ENCODE measurements at regions not wholly inside any gene's neighbourhood (a gene's known extent, or its start where the extent isn't known, plus 50 kb on each side); places are given as distances from the start of the nearest gene placed in this dataset.

GRCh38 chr13:107866032-107866940, 349.1 kb downstream of the LIG4 start:
- peak overlapping the region; percentile 37 for H3K4me3 ChIP-seq
- in situ Hi-C loops (cut with MboI; ENCODE audit: low sequenced_read_pairs), result no loop called here
- peak in 1 of 2 experiments; percentile 51 for DNase-seq (ENCODE audit: low spot score in 2 of 2)

GRCh38 chr13:107865643-107866031, 349.7 kb downstream of the LIG4 start:
- no peaks in the 10 kb centered on the region for H3K4me1 ChIP-seq
- H3K4me3 ChIP-seq, result peak overlapping the region; percentile 37
- DNase-seq (ENCODE audit: low spot score in 2 of 2), result no peak
- no peaks in the 10 kb centered on the region for H3K36me3 ChIP-seq (replicated peaks)
- in situ Hi-C loops (cut with MboI; ENCODE audit: low sequenced_read_pairs), result no loop called here
- H3K27me3 ChIP-seq (ENCODE audit: low read depth), result peaks cover 30% of the 10 kb centered on the region
- no peaks in the 10 kb centered on the region for H3K9me3 ChIP-seq

More at GRCh38 chr13:107866032-107866940, 349.1 kb downstream of the LIG4 start:
- H3K27me3 ChIP-seq (ENCODE audit: low read depth), result peaks cover 32% of the 10 kb centered on the region
- no peaks in the 10 kb centered on the region for H3K4me1 ChIP-seq
- no peaks in the 10 kb centered on the region for H3K9me3 ChIP-seq
- no peaks in the 10 kb centered on the region for H3K36me3 ChIP-seq (replicated peaks)

GRCh38 chr13:107865318-107865575, 350.1 kb downstream of the LIG4 start:
- H3K36me3 ChIP-seq (replicated peaks), result no peaks in the 10 kb centered on the region
- no peaks in the 10 kb centered on the region for H3K4me1 ChIP-seq
- H3K9me3 ChIP-seq, result no peaks in the 10 kb centered on the region
- in situ Hi-C loops (cut with MboI; ENCODE audit: low sequenced_read_pairs), result no loop called here
- peaks cover 28% of the 10 kb centered on the region for H3K27me3 ChIP-seq (ENCODE audit: low read depth)
- no peak overlapping the region for H3K4me3 ChIP-seq
- no peak for DNase-seq (ENCODE audit: low spot score in 2 of 2)

- DNase-seq (ENCODE audit: low spot score in 2 of 2), result peak; percentile 67 to 78
- H3K4me3 ChIP-seq, result no peak overlapping the region
- H3K36me3 ChIP-seq (replicated peaks), result no peaks in the 10 kb centered on the region
- H3K9me3 ChIP-seq, result no peaks in the 10 kb centered on the region
- H3K27me3 ChIP-seq (ENCODE audit: low read depth), result peaks cover 26% of the 10 kb centered on the region
- in situ Hi-C loops (cut with MboI; ENCODE audit: low sequenced_read_pairs), result no loop called here
- H3K4me1 ChIP-seq, result no peaks in the 10 kb centered on the region
These were observed 350.6 kb downstream of the LIG4 start for GRCh38 chr13:107864543-107865317.

- peaks cover 7% of the 10 kb centered on the region for H3K27me3 ChIP-seq (ENCODE audit: low read depth)
- H3K4me3 ChIP-seq, result no peak overlapping the region
- no peaks in the 10 kb centered on the region for H3K9me3 ChIP-seq
- no peaks in the 10 kb centered on the region for H3K36me3 ChIP-seq (replicated peaks)
- DNase-seq (ENCODE audit: low spot score in 2 of 2), result no peak
- no peaks in the 10 kb centered on the region for H3K4me1 ChIP-seq
- in situ Hi-C loops (cut with MboI; ENCODE audit: low sequenced_read_pairs), result no loop called here
These were observed 355.1 kb downstream of the LIG4 start for GRCh38 chr13:107860284-107860683.

- Histone ChIP-seq H3K4me3 (no peak overlapping the region), H3K4me1 (no peaks in the 10 kb centered on the region), H3K36me3 (replicated peaks) (no peaks in the 10 kb centered on the region), H3K9me3 (no peaks in the 10 kb centered on the region), H3K27me3 (ENCODE audit: low read depth) (no peaks in the 10 kb centered on the region)
- DNase-seq (ENCODE audit: low spot score in 2 of 2), result no peak
- in situ Hi-C loops (cut with MboI; ENCODE audit: low sequenced_read_pairs), result no loop called here
These were observed 360.5 kb downstream of the LIG4 start for GRCh38 chr13:107854880-107855279.

GRCh38 chr13:107852072-107852471, 363.3 kb downstream of the LIG4 start:
- Histone ChIP-seq H3K36me3 (replicated peaks) (no peaks in the 10 kb centered on the region), H3K4me3 (no peak overlapping the region), H3K9me3 (no peaks in the 10 kb centered on the region), H3K4me1 (no peaks in the 10 kb centered on the region; the same call in 1 of the 2 replicates), H3K27me3 (ENCODE audit: low read depth) (no peaks in the 10 kb centered on the region)
- no peak for DNase-seq (ENCODE audit: low spot score in 2 of 2)
- in situ Hi-C loops (cut with MboI; ENCODE audit: low sequenced_read_pairs), result no loop called here

- in situ Hi-C loops (cut with MboI; ENCODE audit: low sequenced_read_pairs), result no loop called here
- Histone ChIP-seq H3K4me3 (no peak overlapping the region), H3K36me3 (replicated peaks) (no peaks in the 10 kb centered on the region), H3K27me3 (ENCODE audit: low read depth) (no peaks in the 10 kb centered on the region), H3K9me3 (no peaks in the 10 kb centered on the region), H3K4me1 (peaks cover 1% of the 10 kb centered on the region)
- no peak for DNase-seq (ENCODE audit: low spot score in 2 of 2)
These were observed 363.7 kb downstream of the LIG4 start for GRCh38 chr13:107851670-107852069.

- Histone ChIP-seq H3K4me3 (no peak overlapping the region), H3K4me1 (peaks cover 12% of the 10 kb centered on the region), H3K36me3 (replicated peaks) (no peaks in the 10 kb centered on the region), H3K27me3 (ENCODE audit: low read depth) (no peaks in the 10 kb centered on the region), H3K9me3 (no peaks in the 10 kb centered on the region)
- in situ Hi-C loops (cut with MboI; ENCODE audit: low sequenced_read_pairs), result no loop called here
- no peak for DNase-seq (ENCODE audit: low spot score in 2 of 2)
These were observed 367.9 kb downstream of the LIG4 start for GRCh38 chr13:107847406-107847805.

GRCh38 chr13:107846642-107847041, 368.7 kb downstream of the LIG4 start:
- Histone ChIP-seq H3K9me3 (no peaks in the 10 kb centered on the region), H3K4me3 (no peak overlapping the region), H3K36me3 (replicated peaks) (no peaks in the 10 kb centered on the region), H3K27me3 (ENCODE audit: low read depth) (no peaks in the 10 kb centered on the region), H3K4me1 (peaks cover 19% of the 10 kb centered on the region)
- no peak for DNase-seq (ENCODE audit: low spot score in 2 of 2)
- in situ Hi-C loops (cut with MboI; ENCODE audit: low sequenced_read_pairs), result no loop called here

- in situ Hi-C loops (cut with MboI; ENCODE audit: low sequenced_read_pairs), result no loop called here
- Histone ChIP-seq H3K4me3 (no peak overlapping the region), H3K27me3 (ENCODE audit: low read depth) (no peaks in the 10 kb centered on the region), H3K4me1 (peaks cover 19% of the 10 kb centered on the region), H3K36me3 (replicated peaks) (no peaks in the 10 kb centered on the region), H3K9me3 (no peaks in the 10 kb centered on the region)
- DNase-seq (ENCODE audit: low spot score in 2 of 2), result no peak
These were observed 369.4 kb downstream of the LIG4 start for GRCh38 chr13:107845911-107846310.

- no peaks in the 10 kb centered on the region for H3K36me3 ChIP-seq (replicated peaks)
- no peak overlapping the region for H3K4me3 ChIP-seq
- DNase-seq (ENCODE audit: low spot score in 2 of 2), result no peak
- H3K27me3 ChIP-seq (ENCODE audit: low read depth), result no peaks in the 10 kb centered on the region
- peaks cover 19% of the 10 kb centered on the region for H3K4me1 ChIP-seq
- no peaks in the 10 kb centered on the region for H3K9me3 ChIP-seq
- in situ Hi-C loops (cut with MboI; ENCODE audit: low sequenced_read_pairs), result no loop called here
These were observed 371.7 kb downstream of the LIG4 start for GRCh38 chr13:107843681-107844080.

GRCh38 chr13:107843281-107843680, 372.1 kb downstream of the LIG4 start:
- Histone ChIP-seq H3K36me3 (replicated peaks) (no peaks in the 10 kb centered on the region), H3K9me3 (no peaks in the 10 kb centered on the region), H3K27me3 (ENCODE audit: low read depth) (no peaks in the 10 kb centered on the region), H3K4me3 (no peak overlapping the region), H3K4me1 (peaks cover 19% of the 10 kb centered on the region)
- DNase-seq (ENCODE audit: low spot score in 2 of 2), result no peak
- in situ Hi-C loops (cut with MboI; ENCODE audit: low sequenced_read_pairs), result no loop called here

- H3K9me3 ChIP-seq, result no peaks in the 10 kb centered on the region
- no peaks in the 10 kb centered on the region for H3K27me3 ChIP-seq (ENCODE audit: low read depth)
- H3K36me3 ChIP-seq (replicated peaks), result no peaks in the 10 kb centered on the region
- peak; percentile 15 to 93 for DNase-seq (ENCODE audit: low spot score in 2 of 2)
- H3K4me3 ChIP-seq, result no peak overlapping the region
- peaks cover 19% of the 10 kb centered on the region for H3K4me1 ChIP-seq
- in situ Hi-C loops (cut with MboI; ENCODE audit: low sequenced_read_pairs), result no loop called here
These were observed 372.7 kb downstream of the LIG4 start for GRCh38 chr13:107842562-107843180.

Data from HAP-1 (cell line).